ENCODE measurements at regions not wholly inside any gene's neighbourhood (a gene's known extent, or its start where the extent isn't known, plus 50 kb on each side); places are given as distances from the start of the nearest gene placed in this dataset.

- H3K79me1 ChIP-seq (ENCODE audit: insufficient read depth, low read depth, low read length, poor library complexity, severe bottlenecking), result no peaks in the 10 kb centered on the region
- WGBS (ENCODE audit: extremely low coverage, insufficient read length, low lambda C conversion rate), result no CpG with 5 or more reads among the region's 2 CpGs
- no peak overlapping the region for H3K4me3 Mint-ChIP-seq
- H2BK5ac ChIP-seq (ENCODE audit: insufficient read length, low read length), result no peak overlapping the region
- H2AFZ ChIP-seq (ENCODE audit: low read length), result no peak overlapping the region
- no peak overlapping the region for H3K23ac ChIP-seq (ENCODE audit: insufficient read length, low read depth, low read length)
- H3K9me3 ChIP-seq (ENCODE audit: control insufficient read depth, low read depth, low read length), result no peaks in the 10 kb centered on the region
- H3K79me2 ChIP-seq (ENCODE audit: insufficient read depth, low read length), result no peaks in the 10 kb centered on the region
- no peak overlapping the region for H3T11ph ChIP-seq (ENCODE audit: low read length)
- H3K4me1 ChIP-seq (ENCODE audit: insufficient read depth, low read length), result no peaks in the 10 kb centered on the region
- no peak for DNase-seq
- no peak overlapping the region for H3K56ac ChIP-seq (ENCODE audit: insufficient read length, low read depth, low read length)
- no peak overlapping the region for H4K5ac ChIP-seq (ENCODE audit: insufficient read length, low read depth, low read length)
- TF ChIP-seq CTCF (conservative IDR thresholded peaks at IDR 0.05), result no peak
- H4K91ac ChIP-seq (ENCODE audit: insufficient read length, low read depth, low read length), result no peak overlapping the region
- no peaks in the 10 kb centered on the region for H3K27me3 ChIP-seq (ENCODE audit: insufficient read depth, low read length)
- 0 out of 4 replicates have a peak, but pooled peaks cover 0 to 5% of the 10 kb centered on the region in 2 experiments for H3K4me1 Mint-ChIP-seq
- no peak overlapping the region for H2BK12ac ChIP-seq (ENCODE audit: insufficient read length, low read depth, low read length)
- no peak overlapping the region for H3K9ac ChIP-seq (ENCODE audit: extremely low read depth, insufficient read length, low read length)
- no peak overlapping the region for H2BK20ac ChIP-seq (ENCODE audit: low read depth, low read length, poor library complexity, severe bottlenecking)
- H3K14ac ChIP-seq (ENCODE audit: insufficient read depth, low read length), result no peak overlapping the region
- no peak overlapping the region for H2BK120ac ChIP-seq (ENCODE audit: low read depth, low read length, poor library complexity, severe bottlenecking)
- H3K18ac ChIP-seq (ENCODE audit: insufficient read length, low read depth, low read length), result no peak overlapping the region
- no peaks in the 10 kb centered on the region for H3K27me3 Mint-ChIP-seq (ENCODE audit: low read depth)
- H3K27ac Mint-ChIP-seq, result no peak overlapping the region
- peaks cover 2 to 6% of the 10 kb centered on the region in 2 experiments; a peak in 4 of 5 replicates for H3K9me3 Mint-ChIP-seq
- no peak overlapping the region for H2BK15ac ChIP-seq (ENCODE audit: low read depth, low read length)
- H4K20me1 ChIP-seq (ENCODE audit: control insufficient read depth, insufficient read depth, insufficient read length), result no peaks in the 10 kb centered on the region
- H3K4ac ChIP-seq (ENCODE audit: low read depth, low read length), result no peak overlapping the region
- H3K27ac ChIP-seq (ENCODE audit: insufficient read length, low read depth, low read length), result no peak overlapping the region
- no peaks in the 10 kb centered on the region for H3K23me2 ChIP-seq (ENCODE audit: insufficient read length, low read depth, low read length, poor library complexity, severe bottlenecking)
- no peak overlapping the region for H3K4me2 ChIP-seq (ENCODE audit: insufficient read depth, insufficient read length, low read length)
- peaks cover 0 to 6% (median 5%) of the 10 kb centered on the region in 3 experiments; a peak in 3 of 7 replicates for H3K36me3 Mint-ChIP-seq (ENCODE audit: insufficient read depth in 1 of 3, low read depth in 3 of 3)
- H2AK5ac ChIP-seq (ENCODE audit: insufficient read length, low read length), result no peak overlapping the region
- no peak overlapping the region for H4K8ac ChIP-seq (replicated peaks; ENCODE audit: insufficient read length, low read depth, low read length)
These were observed 63.2 kb upstream of the BRINP1 start for GRCh38 chr9:119432428-119432827.

Data from H9 (cell line).